ENCODE measurements at regions not wholly inside any gene's neighbourhood (a gene's known extent, or its start where the extent isn't known, plus 50 kb on each side); places are given as distances from the start of the nearest gene placed in this dataset.

- TF ChIP-seq POLR2A (IDR thresholded peaks at IDR 0.05; ENCODE audit: low read depth, low read length): no peak
- TF ChIP-seq POLR2AphosphoS5 (IDR thresholded peaks at IDR 0.05; ENCODE audit: low read depth, low read length): no peak
- no peak for TF ChIP-seq SPI1 (IDR thresholded peaks at IDR 0.05; ENCODE audit: low read depth, low read length)
Observed at GRCh38 chr5:143921525-143922311, 109.8 kb downstream of the HMHB1 start.

Data from GM12891 (cell line).